HCT116 (cell line): ENCODE measurements at regions not wholly inside any gene's neighbourhood (a gene's known extent, or its start where the extent isn't known, plus 50 kb on each side); places are given as distances from the start of the nearest gene placed in this dataset.

Source experiments
- ATAC-seq: fragments of 200-7000 bp; cut with Tn5 transposase; 2 replicates; pipeline ENCODE4 v1.9.1; 2020; ENCODE audit warnings: mild to moderate bottlenecking, moderate library complexity
- BruUV-seq: library from RNA; stranded (reverse); fragments of 400-500 nt; replicated peaks from 2 replicates; lab custom pipeline; 2021; lab: Mats Ljungman, UMichigan
- CTCF ChIA-PET: fragments of 300-600 bp; sonication (Branson Sonifier 250); formaldehyde crosslinking; loops from one replicate; lab custom pipeline; 2021; ENCODE audit warnings: antibody characterized with exemption; lab: Charles Lee
- POLR2A ChIA-PET: fragments of 300-600, 350-600 bp; sonication (Branson Sonifier 250); formaldehyde crosslinking; loops from one replicate; lab custom pipeline; 2021; ENCODE audit warnings: antibody characterized with exemption; lab: Charles Lee
- RAD21 ChIA-PET, 2 experiments: fragments of 300-600 bp; sonication (Branson Sonifier 250); formaldehyde crosslinking; loops; one replicate each; lab custom pipeline; 2023; ENCODE audit warnings: low total read pairs in 2 of 2; ENCODE audit not compliant: uncharacterized antibody in 2 of 2, unreplicated experiment in 2 of 2, low non-redundant PET in 1 of 2; lab: Charles Lee
- DNase-seq: peaks from one replicate; pipeline ENCODE4 v3.0.0-alpha.2; 2010; ENCODE audit warnings: low read depth, low spot score
- H2AFZ ChIP-seq: fragments of 200-600 bp; shearing (Covaris generic), sonication (generic); 2 replicates; pipeline ENCODE4 v1.6.1; 2017; ENCODE audit warnings: low read depth, mixed run types, mixed read lengths, antibody characterized with exemption, low read length; ENCODE audit not compliant: poor library complexity, severe bottlenecking
- H3K27ac ChIP-seq: 2 replicates; pipeline ENCODE4 v1.5.1; 2012; ENCODE audit warnings: low read depth, low read length
- H3K27me3 ChIP-seq: fragments of 200-600 bp; sonication (generic); 2 replicates; pipeline ENCODE4 v1.6.1; 2016; ENCODE audit warnings: mixed run types, low read length, mixed read lengths; ENCODE audit not compliant: insufficient read depth
- H3K36me3 ChIP-seq, 2 experiments: fragments of 200-500 bp in 1 of 2; fragments of 200-600 bp in 1 of 2; sonication (Bioruptor generic) in 1 of 2; sonication (generic) in 1 of 2; 2 replicates each; pipeline versions ENCODE4 v1.5.1 to v1.6.1; 2014 to 2016; ENCODE audit warnings: low read length in 2 of 2, inconsistent platforms in 1 of 2, mixed read lengths in 1 of 2, mixed run types in 1 of 2; ENCODE audit not compliant: insufficient read depth in 2 of 2, control insufficient read depth in 1 of 2
- H3K4me1 ChIP-seq, 2 experiments: fragments of 200-600 bp in 1 of 2; sonication (generic) in 1 of 2; 2 replicates each; pipeline versions ENCODE4 v1.5.1 to v1.6.1; 2012 to 2017; ENCODE audit warnings: low read length in 2 of 2, inconsistent platforms in 1 of 2, mild to moderate bottlenecking in 1 of 2, mixed read lengths in 1 of 2, mixed run types in 1 of 2, moderate library complexity in 1 of 2; ENCODE audit not compliant: insufficient read depth in 2 of 2, control insufficient read depth in 1 of 2
- H3K4me2 ChIP-seq: fragments of 200-600 bp; sonication (generic); 2 replicates; pipeline ENCODE4 v1.6.1; 2017; ENCODE audit warnings: mixed run types, low read length, mixed read lengths
- H3K4me3 ChIP-seq, 2 experiments: fragments of 200-600 bp in 1 of 2; sonication (generic) in 1 of 2; replicated peaks in 1 of 2; 2 replicates each; pipeline ENCODE4 v1.5.1; 2011 to 2016; ENCODE audit warnings: low read length in 2 of 2, control low read depth in 1 of 2, low read depth in 1 of 2, mild to moderate bottlenecking in 1 of 2, mixed read lengths in 1 of 2, mixed run types in 1 of 2
- H3K79me2 ChIP-seq: fragments of 200-600 bp; sonication (generic); 2 replicates; pipeline ENCODE4 v1.6.1; 2017; ENCODE audit warnings: mild to moderate bottlenecking, mixed run types, low read length, moderate library complexity, mixed read lengths; ENCODE audit not compliant: insufficient read depth
- H3K9ac ChIP-seq: fragments of 200-600 bp; sonication (generic); 2 replicates; pipeline ENCODE4 v1.6.1; 2016; ENCODE audit warnings: low read length, mixed read lengths
- H3K9me2 ChIP-seq: fragments of 200-600 bp; sonication (generic), shearing (Covaris generic); 2 replicates; pipeline ENCODE4 v1.6.1; 2017; ENCODE audit warnings: mixed run types, mild to moderate bottlenecking, moderate library complexity; ENCODE audit not compliant: insufficient read depth
- H3K9me3 ChIP-seq, 2 experiments: fragments of 200-500 bp in 1 of 2; fragments of 200-600 bp in 1 of 2; sonication (Bioruptor generic) in 1 of 2; sonication (generic) in 1 of 2; 2 replicates each; pipeline ENCODE4 v1.6.1; 2014 to 2017; ENCODE audit warnings: low read length in 2 of 2, mixed read lengths in 2 of 2, inconsistent platforms in 1 of 2, low read depth in 1 of 2, mild to moderate bottlenecking in 1 of 2, mixed run types in 1 of 2, moderate library complexity in 1 of 2; ENCODE audit not compliant: control insufficient read depth in 1 of 2, insufficient read depth in 1 of 2
- H4K20me1 ChIP-seq: fragments of 200-600 bp; sonication (generic), shearing (Covaris generic); 2 replicates; pipeline ENCODE4 v1.6.1; 2017; ENCODE audit warnings: mixed run types, mild to moderate bottlenecking, moderate library complexity; ENCODE audit not compliant: insufficient read depth
- ATF3 ChIP-seq: IDR thresholded peaks from 2 replicates; pipeline ENCODE4 v1.6.1; 2012
- CEBPB ChIP-seq: IDR thresholded peaks from 2 replicates; pipeline ENCODE4 v1.6.1; 2012; ENCODE audit warnings: low read depth
- ELF1 ChIP-seq: IDR thresholded peaks from 2 replicates; pipeline ENCODE4 v1.6.1; 2012; ENCODE audit warnings: low read depth, borderline replicate concordance
- EZH2 ChIP-seq: fragments of 200-600 bp; sonication (generic); IDR thresholded peaks from 2 replicates; pipeline ENCODE4 v1.6.1; 2017; ENCODE audit warnings: antibody characterized with exemption, mixed run types
- FOSL1 ChIP-seq: IDR thresholded peaks from 2 replicates; pipeline ENCODE4 v1.6.1; 2012; ENCODE audit warnings: low read depth
- POLR2A ChIP-seq: IDR thresholded peaks from 2 replicates; pipeline ENCODE4 v1.7.0; 2011; ENCODE audit warnings: borderline replicate concordance; ENCODE audit not compliant: insufficient read depth, insufficient read length; ENCODE audit errors: extremely low read depth
- SP1 ChIP-seq: IDR thresholded peaks from 2 replicates; pipeline ENCODE4 v1.6.1; 2012; ENCODE audit warnings: low read depth
- TCF7L2 ChIP-seq: IDR thresholded peaks from 2 replicates; pipeline ENCODE4 v1.7.0; 2011; ENCODE audit warnings: borderline replicate concordance, inconsistent platforms; ENCODE audit not compliant: insufficient read depth, insufficient read length; ENCODE audit errors: extremely low read depth
- YY1 ChIP-seq: IDR thresholded peaks from 2 replicates; pipeline ENCODE4 v1.6.1; 2011; ENCODE audit warnings: low read length, low read depth, moderate library complexity, mild to moderate bottlenecking; ENCODE audit not compliant: insufficient replicate concordance; ENCODE audit errors: extremely low read depth
- ZFX ChIP-seq: fragments of 450-650 bp; IDR thresholded peaks from 2 replicates; pipeline ENCODE4 v1.6.1; 2017
- ZNF274 ChIP-seq: fragments of 200-500 bp; sonication (Bioruptor generic); IDR thresholded peaks from 2 replicates; pipeline ENCODE4 v1.6.1; 2014; ENCODE audit warnings: mild to moderate bottlenecking, low read depth, low read length, inconsistent platforms
- intact Hi-C: fragments of 100-400 bp; cut with micrococcal nuclease; formaldehyde crosslinking; loops from 2 replicates; pipeline ENCODE4 v1.10.0; 2022
- TF ChIP-seq, protein P1 (sequence below): IDR thresholded peaks from 2 replicates; pipeline ENCODE4 v1.6.1; 2011; ENCODE audit warnings: mild to moderate bottlenecking, low read length, moderate library complexity; ENCODE audit not compliant: insufficient replicate concordance; ENCODE audit errors: extremely low read depth

- Histone ChIP-seq H4K20me1 (no peaks in the 10 kb centered on the region), H3K9me2 (no peaks in the 10 kb centered on the region), H3K4me1 (no peaks in the 10 kb centered on the region), H3K9ac (no peak overlapping the region), H2AFZ (no peak overlapping the region), H3K4me3 (no peak overlapping the region), H3K36me3 (no peaks in the 10 kb centered on the region), H3K4me2 (no peak overlapping the region), H3K27ac (no peak overlapping the region), H3K9me3 (no peaks in the 10 kb centered on the region), H3K79me2 (no peaks in the 10 kb centered on the region), H3K27me3 (no peaks in the 10 kb centered on the region)
- ChIA-PET RAD21 (no interaction called here), POLR2A (no interaction called here), CTCF (no interaction called here)
- no TSS peak for BruUV-seq
- ATAC-seq (no peak), DNase-seq (no peak)
- intact Hi-C loops = no loop called here
- no peak for TF ChIP-seq TCF7L2
- TF ChIP-seq, protein P1, sequence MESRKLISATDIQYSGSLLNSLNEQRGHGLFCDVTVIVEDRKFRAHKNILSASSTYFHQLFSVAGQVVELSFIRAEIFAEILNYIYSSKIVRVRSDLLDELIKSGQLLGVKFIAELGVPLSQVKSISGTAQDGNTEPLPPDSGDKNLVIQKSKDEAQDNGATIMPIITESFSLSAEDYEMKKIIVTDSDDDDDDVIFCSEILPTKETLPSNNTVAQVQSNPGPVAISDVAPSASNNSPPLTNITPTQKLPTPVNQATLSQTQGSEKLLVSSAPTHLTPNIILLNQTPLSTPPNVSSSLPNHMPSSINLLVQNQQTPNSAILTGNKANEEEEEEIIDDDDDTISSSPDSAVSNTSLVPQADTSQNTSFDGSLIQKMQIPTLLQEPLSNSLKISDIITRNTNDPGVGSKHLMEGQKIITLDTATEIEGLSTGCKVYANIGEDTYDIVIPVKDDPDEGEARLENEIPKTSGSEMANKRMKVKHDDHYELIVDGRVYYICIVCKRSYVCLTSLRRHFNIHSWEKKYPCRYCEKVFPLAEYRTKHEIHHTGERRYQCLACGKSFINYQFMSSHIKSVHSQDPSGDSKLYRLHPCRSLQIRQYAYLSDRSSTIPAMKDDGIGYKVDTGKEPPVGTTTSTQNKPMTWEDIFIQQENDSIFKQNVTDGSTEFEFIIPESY = no peak
- no peak for TF ChIP-seq SP1
Observed at GRCh38 chr1:56171670-56172069, 407.7 kb downstream of the PLPP3 start.

- intact Hi-C loops = no loop called here
- BruUV-seq = no TSS peak
- Histone ChIP-seq H3K79me2 (no peaks in the 10 kb centered on the region), H3K9ac (no peak overlapping the region), H3K4me1 (no peaks in the 10 kb centered on the region), H3K9me3 (no peaks in the 10 kb centered on the region), H3K4me2 (no peak overlapping the region), H3K36me3 (no peaks in the 10 kb centered on the region), H3K4me3 (no peak overlapping the region), H3K27ac (no peak overlapping the region), H3K9me2 (no peaks in the 10 kb centered on the region), H4K20me1 (no peaks in the 10 kb centered on the region), H3K27me3 (no peaks in the 10 kb centered on the region), H2AFZ (no peak overlapping the region)
- DNase-seq = no peak
- no peak for ATAC-seq
- ChIA-PET CTCF (interaction anchor here (0.9 kb wide), 1 partner anchor 8 kb away, joined by 5 read pairs; no protein-coding TSS in a partner anchor), POLR2A (no interaction called here), RAD21 (no interaction called here)
- TF ChIP-seq, protein P1 = no peak
- no peak for TF ChIP-seq ATF3
- no peak for TF ChIP-seq EZH2
- TF ChIP-seq POLR2A = no peak
- TF ChIP-seq CEBPB = no peak
- no peak for TF ChIP-seq YY1
- no peak for TF ChIP-seq ELF1
- TF ChIP-seq ZNF274 = no peak
- TF ChIP-seq ZFX = no peak
- TF ChIP-seq FOSL1 = no peak
Observed at GRCh38 chr1:56170784-56171320, 408.5 kb downstream of the PLPP3 start.
